Left lung (tissue), 4 donors: ENCODE measurements at regions not wholly inside any gene's neighbourhood (a gene's known extent, or its start where the extent isn't known, plus 50 kb on each side); places are given as distances from the start of the nearest gene placed in this dataset.

Source experiments
- ATAC-seq: fragments of 200-7000 bp; cut with Tn5 transposase; one replicate; pipeline ENCODE4 v1.9.1; 2020; ENCODE audit warnings: moderate library complexity
- DNase-seq, 4 donors: peaks; one replicate each; pipeline ENCODE4 v3.0.0-alpha.2; 2013 to 2020
- H3K27ac ChIP-seq, 2 donors: fragments of 200-600 bp; sonication (generic) in 1 of 2; one replicate each; pipeline versions ENCODE4 v1.5.0 to v1.8.0; 2020 to 2021
- H3K27me3 ChIP-seq, 2 donors: fragments of 200-600 bp; sonication (generic) in 1 of 2; one replicate each; pipeline versions ENCODE4 v1.5.0 to v1.8.0; 2020 to 2021
- H3K36me3 ChIP-seq, 2 donors: fragments of 200-600 bp; sonication (generic) in 1 of 2; one replicate each; pipeline versions ENCODE4 v1.5.0 to v1.8.0; 2020 to 2021
- H3K4me1 ChIP-seq, 2 donors: fragments of 200-600 bp; one replicate each; pipeline ENCODE4 v1.8.0; 2021
- H3K4me3 ChIP-seq, 2 donors: fragments of 200-600 bp; sonication (generic) in 1 of 2; one replicate each; pipeline versions ENCODE4 v1.5.0 to v1.8.0; 2020 to 2021; ENCODE audit warnings: mild to moderate bottlenecking in 1 of 2
- H3K9me3 ChIP-seq, 2 donors: fragments of 200-600 bp; sonication (generic) in 1 of 2; one replicate each; pipeline versions ENCODE4 v1.5.0 to v1.8.0; 2020 to 2021
- CTCF ChIP-seq, 2 donors: fragments of 200-600 bp; sonication (generic) in 1 of 2; IDR thresholded peaks; one replicate each; pipeline versions ENCODE4 v1.5.0 to v1.8.0; 2021; ENCODE audit warnings: antibody characterized with exemption in 2 of 2
- intact Hi-C, 2 donors: fragments of 100-400 bp; cut with DNase I; formaldehyde crosslinking; loops; one replicate each; pipeline versions ENCODE4 v1.11.2 to v1.14.2; 2022
- donor health status: DM: no; HTN: yes; CAD: no.
- donor health status: DM: no; HTN: no; CAD: no.

- no peak for TF ChIP-seq CTCF (IDR thresholded peaks at IDR 0.05)
- H3K36me3 ChIP-seq = no peaks in the 10 kb centered on the region
- peaks cover 0 to 10% of the 10 kb centered on the region in 2 donors for H3K9me3 ChIP-seq
- no peak overlapping the region for H3K4me3 ChIP-seq
- H3K27me3 ChIP-seq = no peaks in the 10 kb centered on the region
- H3K27ac ChIP-seq = no peak overlapping the region
- H3K4me1 ChIP-seq = no peaks in the 10 kb centered on the region
- intact Hi-C loops = no loop called here
- ATAC-seq (no peak), DNase-seq (no peak)
Measured at GRCh38 chr6:134602123-134602522, 284.2 kb upstream of the SGK1 start.

- DNase-seq (no peak), ATAC-seq (no peak)
- no peak overlapping the region for H3K27ac ChIP-seq
- TF ChIP-seq CTCF (IDR thresholded peaks at IDR 0.05) = no peak
- intact Hi-C loops = no loop called here
- H3K4me1 ChIP-seq = no peaks in the 10 kb centered on the region
- no peak overlapping the region for H3K4me3 ChIP-seq
- no peaks in the 10 kb centered on the region for H3K27me3 ChIP-seq
- peaks cover 0 to 10% of the 10 kb centered on the region in 2 donors for H3K9me3 ChIP-seq
- H3K36me3 ChIP-seq = no peaks in the 10 kb centered on the region
Measured at GRCh38 chr6:134600671-134601070, 282.8 kb upstream of the SGK1 start.

- H3K4me3 ChIP-seq = no peak overlapping the region
- peaks cover 0 to 10% of the 10 kb centered on the region in 2 donors for H3K9me3 ChIP-seq
- intact Hi-C loops = no loop called here
- H3K27me3 ChIP-seq = no peaks in the 10 kb centered on the region
- no peak for TF ChIP-seq CTCF (IDR thresholded peaks at IDR 0.05)
- ATAC-seq (peak; percentile 25), DNase-seq (no peak)
- H3K36me3 ChIP-seq = no peaks in the 10 kb centered on the region
- no peaks in the 10 kb centered on the region for H3K4me1 ChIP-seq
- no peak overlapping the region for H3K27ac ChIP-seq
Measured at GRCh38 chr6:134599079-134599478, 281.2 kb upstream of the SGK1 start.

- H3K4me3 ChIP-seq = no peak overlapping the region
- no peaks in the 10 kb centered on the region for H3K4me1 ChIP-seq
- H3K9me3 ChIP-seq = peaks cover 0 to 8% of the 10 kb centered on the region in 2 donors
- no peaks in the 10 kb centered on the region for H3K36me3 ChIP-seq
- no peak for TF ChIP-seq CTCF (IDR thresholded peaks at IDR 0.05)
- DNase-seq (no peak), ATAC-seq (no peak)
- no peak overlapping the region for H3K27ac ChIP-seq
- H3K27me3 ChIP-seq = no peaks in the 10 kb centered on the region
- intact Hi-C loops = no loop called here
Measured at GRCh38 chr6:134596191-134596590, 278.3 kb upstream of the SGK1 start.

- H3K4me1 ChIP-seq = no peaks in the 10 kb centered on the region
- no peaks in the 10 kb centered on the region for H3K9me3 ChIP-seq
- DNase-seq (no peak), ATAC-seq (no peak)
- no peaks in the 10 kb centered on the region for H3K36me3 ChIP-seq
- intact Hi-C loops = no loop called here
- H3K27ac ChIP-seq = no peak overlapping the region
- TF ChIP-seq CTCF (IDR thresholded peaks at IDR 0.05) = no peak
- no peaks in the 10 kb centered on the region for H3K27me3 ChIP-seq
- no peak overlapping the region for H3K4me3 ChIP-seq
Measured at GRCh38 chr6:134594881-134595280, 277.0 kb upstream of the SGK1 start.
